Amniotic epithelial cell (primary cell): ENCODE measurements at regions not wholly inside any gene's neighbourhood (a gene's known extent, or its start where the extent isn't known, plus 50 kb on each side); places are given as distances from the start of the nearest gene placed in this dataset.

Experiments used
- DNase-seq: peaks from one replicate; pipeline ENCODE4 v3.0.0-alpha.2; 2010; ENCODE audit warnings: low read depth

GRCh38 chr9:18149471-18150011 is 324.4 kb upstream of the ADAMTSL1 start:
- DNase-seq, result no peak

- DNase-seq, result no peak
Measured at GRCh38 chr9:18154661-18155060, 319.3 kb upstream of the ADAMTSL1 start.

GRCh38 chr9:18159254-18159653 is 314.7 kb upstream of the ADAMTSL1 start:
- no peak for DNase-seq

- no peak for DNase-seq
Measured at GRCh38 chr9:18163146-18163545, 310.8 kb upstream of the ADAMTSL1 start.

- DNase-seq, result no peak
Measured at GRCh38 chr9:18167733-18168132, 306.2 kb upstream of the ADAMTSL1 start.

- no peak for DNase-seq
Measured at GRCh38 chr9:18173923-18174322, 300.0 kb upstream of the ADAMTSL1 start.

- no peak for DNase-seq
Measured at GRCh38 chr9:18182636-18183035, 291.3 kb upstream of the ADAMTSL1 start.

GRCh38 chr9:18183974-18184373 is 290.0 kb upstream of the ADAMTSL1 start:
- DNase-seq, result no peak

- DNase-seq, result peak; percentile 10
Measured at GRCh38 chr9:18184401-18184800, 289.6 kb upstream of the ADAMTSL1 start.

- DNase-seq, result no peak
Measured at GRCh38 chr9:18185196-18185595, 288.8 kb upstream of the ADAMTSL1 start.

- DNase-seq, result no peak
Measured at GRCh38 chr9:18188971-18189370, 285.0 kb upstream of the ADAMTSL1 start.

- no peak for DNase-seq
Measured at GRCh38 chr9:18189871-18190670, 283.9 kb upstream of the ADAMTSL1 start.

- DNase-seq, result no peak
Measured at GRCh38 chr9:18190671-18191374, 283.1 kb upstream of the ADAMTSL1 start.

GRCh38 chr9:18194316-18194715 is 279.6 kb upstream of the ADAMTSL1 start:
- DNase-seq, result no peak

- DNase-seq, result no peak
Measured at GRCh38 chr9:18195223-18195622, 278.7 kb upstream of the ADAMTSL1 start.

GRCh38 chr9:18202924-18203323 is 271.0 kb upstream of the ADAMTSL1 start:
- DNase-seq, result no peak

GRCh38 chr9:18207735-18208134 is 266.2 kb upstream of the ADAMTSL1 start:
- no peak for DNase-seq

- peak; percentile 40 for DNase-seq
Measured at GRCh38 chr9:18208166-18209059, 265.5 kb upstream of the ADAMTSL1 start.

- DNase-seq, result no peak
Measured at GRCh38 chr9:18215626-18216025, 258.3 kb upstream of the ADAMTSL1 start.

GRCh38 chr9:18216376-18216775 is 257.6 kb upstream of the ADAMTSL1 start:
- no peak for DNase-seq

- no peak for DNase-seq
Measured at GRCh38 chr9:18228101-18228500, 245.9 kb upstream of the ADAMTSL1 start.

- no peak for DNase-seq
Measured at GRCh38 chr9:18229992-18230676, 243.8 kb upstream of the ADAMTSL1 start.
